Thyroid gland (tissue), 4 donors: ENCODE measurements at regions not wholly inside any gene's neighbourhood (a gene's known extent, or its start where the extent isn't known, plus 50 kb on each side); places are given as distances from the start of the nearest gene placed in this dataset.

Experiments used
- DNase-seq, 2 donors: peaks; one replicate each; pipeline ENCODE4 v3.0.0-alpha.2; 2019
- H3K27ac ChIP-seq, 3 donors: fragments of 200-600 bp; sonication (generic); 1 replicate in 2 of 3; 2 replicates in 1 of 3; pipeline ENCODE4 v1.5.1; 2016 to 2019; ENCODE audit warnings: mild to moderate bottlenecking in 1 of 3, moderate library complexity in 1 of 3
- H3K27me3 ChIP-seq: fragments of 200-600 bp; sonication (generic); one replicate; pipeline ENCODE4 v1.5.1; 2019
- H3K36me3 ChIP-seq, 2 donors: fragments of 200-600 bp; sonication (generic); one replicate each; pipeline ENCODE4 v1.5.1; 2016 to 2019
- H3K4me1 ChIP-seq, 2 donors: fragments of 200-600 bp; sonication (generic); one replicate each; pipeline ENCODE4 v1.5.1; 2017 to 2019
- H3K4me3 ChIP-seq, 3 donors: fragments of 200-600 bp; sonication (generic); replicated peaks in 1 of 3; 1 replicate in 2 of 3; 2 replicates in 1 of 3; pipeline ENCODE4 v1.5.1; 2016; ENCODE audit warnings: mild to moderate bottlenecking in 1 of 3
- H3K9me3 ChIP-seq: fragments of 200-600 bp; sonication (generic); one replicate; pipeline ENCODE4 v1.5.1; 2017
- POLR2A ChIP-seq, 2 donors: fragments of 450-650 bp; IDR thresholded peaks; one replicate each; pipeline ENCODE4 v1.6.1; 2017; ENCODE audit warnings: antibody characterized with exemption in 2 of 2, mild to moderate bottlenecking in 2 of 2, moderate library complexity in 1 of 2
- WGBS, 2 donors: methylation state at CpG; one replicate each; pipeline ENCODE4 v1.1.5; 2017; 5-methylcytosine and 5-hydroxymethylcytosine counted together
- intact Hi-C: fragments of 100-400 bp; cut with DNase I; formaldehyde crosslinking; loops from one replicate; pipeline ENCODE4 v1.15.1; 2023
- TF ChIP-seq, protein P1 (sequence below), 6 experiments: fragments of 200-600 bp in 3 of 6; fragments of 450-650 bp in 3 of 6; sonication (generic) in 3 of 6; IDR thresholded peaks; one replicate each; pipeline ENCODE4 v1.5.1; 2016 to 2019; ENCODE audit warnings: antibody characterized with exemption in 6 of 6, mild to moderate bottlenecking in 2 of 6, inconsistent platforms in 1 of 6, moderate library complexity in 1 of 6

DNA sequence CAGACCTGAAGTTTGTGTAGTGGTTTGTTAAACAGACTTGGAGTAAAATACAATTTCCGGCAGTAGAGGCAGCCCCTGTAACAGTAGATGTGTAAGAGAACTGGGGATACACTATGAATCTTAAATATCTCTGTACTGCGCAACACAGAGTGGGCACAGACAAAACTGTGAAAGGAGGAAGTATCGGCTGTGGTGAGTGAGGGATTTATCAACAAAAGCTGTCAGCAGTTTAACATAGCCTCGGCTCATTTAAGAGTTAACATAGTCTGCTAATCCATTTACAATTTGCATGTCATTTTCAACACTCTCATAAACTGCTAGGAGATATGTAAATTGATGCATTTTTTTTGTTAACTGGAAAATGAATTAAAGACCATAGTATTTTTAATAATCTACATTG, 225.2 kb downstream of the ZWINT start:
- intact Hi-C loops = no loop called here
- TF ChIP-seq, protein P1, sequence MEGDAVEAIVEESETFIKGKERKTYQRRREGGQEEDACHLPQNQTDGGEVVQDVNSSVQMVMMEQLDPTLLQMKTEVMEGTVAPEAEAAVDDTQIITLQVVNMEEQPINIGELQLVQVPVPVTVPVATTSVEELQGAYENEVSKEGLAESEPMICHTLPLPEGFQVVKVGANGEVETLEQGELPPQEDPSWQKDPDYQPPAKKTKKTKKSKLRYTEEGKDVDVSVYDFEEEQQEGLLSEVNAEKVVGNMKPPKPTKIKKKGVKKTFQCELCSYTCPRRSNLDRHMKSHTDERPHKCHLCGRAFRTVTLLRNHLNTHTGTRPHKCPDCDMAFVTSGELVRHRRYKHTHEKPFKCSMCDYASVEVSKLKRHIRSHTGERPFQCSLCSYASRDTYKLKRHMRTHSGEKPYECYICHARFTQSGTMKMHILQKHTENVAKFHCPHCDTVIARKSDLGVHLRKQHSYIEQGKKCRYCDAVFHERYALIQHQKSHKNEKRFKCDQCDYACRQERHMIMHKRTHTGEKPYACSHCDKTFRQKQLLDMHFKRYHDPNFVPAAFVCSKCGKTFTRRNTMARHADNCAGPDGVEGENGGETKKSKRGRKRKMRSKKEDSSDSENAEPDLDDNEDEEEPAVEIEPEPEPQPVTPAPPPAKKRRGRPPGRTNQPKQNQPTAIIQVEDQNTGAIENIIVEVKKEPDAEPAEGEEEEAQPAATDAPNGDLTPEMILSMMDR (IDR thresholded peaks at IDR 0.05) = no peak
- no peak for TF ChIP-seq POLR2A (IDR thresholded peaks at IDR 0.05)
- no peak for DNase-seq
- no peaks in the 10 kb centered on the region for H3K4me1 ChIP-seq
- no peak overlapping the region for H3K27ac ChIP-seq
- H3K36me3 ChIP-seq = no peaks in the 10 kb centered on the region
- H3K4me3 ChIP-seq = no peak overlapping the region
- H3K27me3 ChIP-seq = no peaks in the 10 kb centered on the region
- WGBS, 2 donors = 66 to 69% methylated on average over 4 of the region's 4 CpGs
- no peaks in the 10 kb centered on the region for H3K9me3 ChIP-seq

DNA sequence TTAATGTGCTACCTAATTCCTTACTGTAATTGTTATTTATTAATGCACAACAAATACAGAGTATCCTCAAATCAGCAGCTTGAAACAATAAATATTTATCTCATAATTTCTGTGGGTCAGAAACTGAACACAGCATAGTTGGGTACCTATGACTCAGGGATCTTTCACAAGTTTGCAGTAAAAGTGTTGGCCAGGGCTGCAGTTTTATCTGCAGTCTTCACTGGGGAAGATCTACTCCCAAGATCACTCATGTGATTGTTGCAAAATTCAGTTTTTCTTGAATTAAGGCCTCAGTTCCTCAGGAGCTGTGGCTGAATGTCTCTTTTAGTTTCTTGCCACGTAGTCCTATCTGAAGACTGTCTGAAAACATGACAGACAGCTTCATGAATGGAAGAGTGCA, 237.8 kb downstream of the ZWINT start:
- Histone ChIP-seq H3K27ac (no peak overlapping the region), H3K9me3 (no peaks in the 10 kb centered on the region), H3K27me3 (no peaks in the 10 kb centered on the region), H3K4me1 (no peaks in the 10 kb centered on the region), H3K4me3 (no peak overlapping the region), H3K36me3 (no peaks in the 10 kb centered on the region)
- no peak for TF ChIP-seq POLR2A (IDR thresholded peaks at IDR 0.05)
- TF ChIP-seq, protein P1 (IDR thresholded peaks at IDR 0.05) = no peak
- no peak for DNase-seq
- intact Hi-C loops = no loop called here
- 59 to 67% methylated on average over 1 of the region's 1 CpG for WGBS, 2 donors

DNA sequence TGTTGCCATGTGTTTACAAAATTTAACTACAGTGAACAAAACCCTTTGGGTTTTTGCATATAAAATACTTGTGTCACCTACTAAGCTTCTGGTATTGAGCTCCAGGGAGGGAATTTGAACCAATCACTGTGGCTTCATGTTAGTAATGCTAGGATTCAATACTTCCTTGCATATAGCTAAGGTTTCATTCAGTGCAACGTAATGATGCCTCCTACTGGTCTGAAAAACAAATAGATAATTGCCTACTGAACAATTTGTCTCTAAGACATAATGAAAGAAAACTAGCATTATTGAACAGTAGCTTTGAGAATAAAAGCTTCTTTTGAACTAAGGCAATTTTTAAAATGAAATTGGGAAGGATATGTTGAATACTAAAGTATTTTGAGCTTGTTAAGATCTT, 244.4 kb downstream of the ZWINT start:
- 30 to 35% methylated on average over 1 of the region's 1 CpG for WGBS, 2 donors

DNA sequence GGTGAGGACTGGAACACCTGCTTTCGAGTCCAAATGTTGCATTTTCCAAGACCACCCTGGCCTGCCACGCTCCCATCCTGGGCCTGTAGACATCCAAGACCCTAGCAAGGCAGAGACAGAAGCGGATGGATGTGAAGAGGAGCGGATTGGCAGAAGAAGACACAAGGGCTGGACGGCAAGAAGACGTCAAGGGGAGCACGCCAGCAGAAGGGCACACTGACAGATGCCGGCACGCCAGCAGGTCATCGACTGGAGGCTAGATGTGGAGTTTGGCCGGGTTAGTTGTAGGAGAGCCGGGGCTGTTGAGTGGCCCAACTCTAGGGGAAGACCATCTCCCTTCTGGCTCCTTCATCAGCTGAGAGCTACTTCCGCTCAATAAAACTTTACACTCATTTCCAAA, 251.6 kb downstream of the ZWINT start:
- no peak overlapping the region for H3K4me3 ChIP-seq
- DNase-seq = no peak
- TF ChIP-seq, protein P1 (IDR thresholded peaks at IDR 0.05) = no peak
- TF ChIP-seq POLR2A (IDR thresholded peaks at IDR 0.05) = no peak

More for the DNA sequence above, 244.4 kb downstream of the ZWINT start:
- no peak overlapping the region for H3K27ac ChIP-seq
- DNase-seq = no peak
- TF ChIP-seq POLR2A (IDR thresholded peaks at IDR 0.05) = no peak
- TF ChIP-seq, protein P1 (IDR thresholded peaks at IDR 0.05) = no peak
- intact Hi-C loops = no loop called here
- no peaks in the 10 kb centered on the region for H3K27me3 ChIP-seq
- H3K4me1 ChIP-seq = no peaks in the 10 kb centered on the region
- H3K9me3 ChIP-seq = no peaks in the 10 kb centered on the region
- no peak overlapping the region for H3K4me3 ChIP-seq
- H3K36me3 ChIP-seq = no peaks in the 10 kb centered on the region

DNA sequence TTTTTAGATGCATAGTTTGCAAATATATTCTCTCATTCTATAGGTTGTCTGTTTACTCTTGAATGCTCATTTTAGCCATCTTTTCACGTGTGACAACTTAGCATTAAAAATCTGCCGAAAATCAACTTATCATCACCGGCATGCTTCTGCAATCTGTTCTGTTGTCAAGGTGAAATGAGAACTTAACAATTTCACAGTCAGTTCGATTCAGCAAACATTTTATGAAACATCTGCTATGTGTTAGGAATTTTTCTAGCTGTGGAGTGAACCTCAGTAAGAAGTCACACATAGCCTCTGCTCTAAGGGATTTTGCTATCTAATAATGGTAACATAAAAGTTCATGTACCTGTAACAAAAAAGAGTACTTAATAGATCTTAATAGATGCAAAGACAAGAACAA, 256.1 kb downstream of the ZWINT start:
- intact Hi-C loops = no loop called here
- no peak overlapping the region for H3K4me3 ChIP-seq
- TF ChIP-seq, protein P1 (IDR thresholded peaks at IDR 0.05) = no peak
- no peak for TF ChIP-seq POLR2A (IDR thresholded peaks at IDR 0.05)
- H3K36me3 ChIP-seq = no peaks in the 10 kb centered on the region
- no peaks in the 10 kb centered on the region for H3K27me3 ChIP-seq
- H3K9me3 ChIP-seq = no peaks in the 10 kb centered on the region
- H3K27ac ChIP-seq = no peak overlapping the region
- H3K4me1 ChIP-seq = no peaks in the 10 kb centered on the region
- 79 to 86% methylated on average over 4 of the region's 4 CpGs for WGBS, 2 donors
- DNase-seq = no peak

More for the DNA sequence above, 251.6 kb downstream of the ZWINT start:
- Histone ChIP-seq H3K4me1 (no peaks in the 10 kb centered on the region), H3K9me3 (no peaks in the 10 kb centered on the region), H3K27ac (no peak overlapping the region), H3K36me3 (no peaks in the 10 kb centered on the region), H3K27me3 (no peaks in the 10 kb centered on the region)
- intact Hi-C loops = no loop called here
- 86 to 94% methylated on average over 13 of the region's 13 CpGs for WGBS, 2 donors
